ENCODE measurements at regions not wholly inside any gene's neighbourhood (a gene's known extent, or its start where the extent isn't known, plus 50 kb on each side); places are given as distances from the start of the nearest gene placed in this dataset.

DNA sequence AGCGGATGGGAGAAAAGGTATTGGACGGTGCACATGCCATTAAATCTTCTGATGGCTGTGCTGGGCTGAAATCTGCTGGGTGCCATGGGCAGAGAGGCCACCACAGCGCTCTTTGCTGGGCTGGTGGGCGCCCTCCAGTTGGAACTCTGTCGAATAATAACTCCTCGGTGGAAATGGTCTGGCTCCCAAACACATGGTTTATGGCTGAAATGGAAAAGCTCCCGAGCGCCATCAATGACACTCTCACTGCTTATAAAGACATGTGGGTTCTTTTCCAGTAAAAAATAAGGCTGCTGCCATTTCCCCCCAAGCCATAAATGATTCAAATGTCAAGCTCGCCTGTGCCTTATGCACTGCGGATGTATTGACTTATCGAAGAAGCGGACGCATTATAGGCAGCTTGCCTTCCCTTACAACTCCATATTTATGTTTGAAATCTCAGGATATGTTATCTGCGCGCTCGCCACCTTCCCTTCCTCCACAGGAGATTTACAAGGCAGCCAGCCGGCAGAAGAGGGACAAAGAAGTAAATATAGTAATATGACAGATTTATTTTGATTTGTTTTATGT is 239.0 kb upstream of the MKI67 start:
- TF ChIP-seq, protein P1, sequence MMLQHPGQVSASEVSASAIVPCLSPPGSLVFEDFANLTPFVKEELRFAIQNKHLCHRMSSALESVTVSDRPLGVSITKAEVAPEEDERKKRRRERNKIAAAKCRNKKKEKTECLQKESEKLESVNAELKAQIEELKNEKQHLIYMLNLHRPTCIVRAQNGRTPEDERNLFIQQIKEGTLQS (IDR thresholded peaks at IDR 0.05) = no peak
- TF ChIP-seq SP1 (IDR thresholded peaks at IDR 0.05) = no peak
- TF ChIP-seq, protein P2, sequence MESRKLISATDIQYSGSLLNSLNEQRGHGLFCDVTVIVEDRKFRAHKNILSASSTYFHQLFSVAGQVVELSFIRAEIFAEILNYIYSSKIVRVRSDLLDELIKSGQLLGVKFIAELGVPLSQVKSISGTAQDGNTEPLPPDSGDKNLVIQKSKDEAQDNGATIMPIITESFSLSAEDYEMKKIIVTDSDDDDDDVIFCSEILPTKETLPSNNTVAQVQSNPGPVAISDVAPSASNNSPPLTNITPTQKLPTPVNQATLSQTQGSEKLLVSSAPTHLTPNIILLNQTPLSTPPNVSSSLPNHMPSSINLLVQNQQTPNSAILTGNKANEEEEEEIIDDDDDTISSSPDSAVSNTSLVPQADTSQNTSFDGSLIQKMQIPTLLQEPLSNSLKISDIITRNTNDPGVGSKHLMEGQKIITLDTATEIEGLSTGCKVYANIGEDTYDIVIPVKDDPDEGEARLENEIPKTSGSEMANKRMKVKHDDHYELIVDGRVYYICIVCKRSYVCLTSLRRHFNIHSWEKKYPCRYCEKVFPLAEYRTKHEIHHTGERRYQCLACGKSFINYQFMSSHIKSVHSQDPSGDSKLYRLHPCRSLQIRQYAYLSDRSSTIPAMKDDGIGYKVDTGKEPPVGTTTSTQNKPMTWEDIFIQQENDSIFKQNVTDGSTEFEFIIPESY (IDR thresholded peaks at IDR 0.05) = no peak
- peak; percentile 3 for DNase-seq (ENCODE audit: low spot score)
- Histone ChIP-seq H3K9ac (ENCODE audit: low read depth in 1 of 2, low read length in 2 of 2) (no peak overlapping the region), H3K4me1 (ENCODE audit: control insufficient read depth in 4 of 4, insufficient read depth in 4 of 4, low read length in 3 of 4) (no peaks in the 10 kb centered on the region), H3K36me3 (ENCODE audit: control insufficient read depth in 4 of 4, insufficient read depth in 3 of 4, low read depth in 1 of 4, low read length in 3 of 4) (no peaks in the 10 kb centered on the region), H3K27me3 (ENCODE audit: control insufficient read depth in 4 of 4, insufficient read depth in 4 of 4, low read length in 3 of 4) (no peaks in the 10 kb centered on the region), H3K4me3 (ENCODE audit: low read depth in 1 of 3, low read length in 3 of 3) (no peak overlapping the region), H3K27ac (ENCODE audit: low read depth in 1 of 2, low read length in 2 of 2) (no peak overlapping the region), H3K9me3 (ENCODE audit: control insufficient read depth in 4 of 4, low read length in 3 of 4) (no peaks in the 10 kb centered on the region)
- 88% methylated on average over 17 of the region's 17 CpGs for WGBS

- WGBS = 49% methylated on average over 3 of the region's 3 CpGs
- TF ChIP-seq GABPA (IDR thresholded peaks at IDR 0.05 in 1 of 2, conservative IDR thresholded peaks at IDR 0.05 in 1 of 2) = no peak
- peak in 1 of 2 donors; percentile 47 for TF ChIP-seq RXRA (IDR thresholded peaks at IDR 0.05)
- TF ChIP-seq HNF4A (conservative IDR thresholded peaks at IDR 0.05) = peak in 1 of 2 donors; percentile 63
- no peak for TF ChIP-seq RAD21 (IDR thresholded peaks at IDR 0.05)
- TF ChIP-seq, protein P1 (IDR thresholded peaks at IDR 0.05) = no peak
Measured at GRCh38 chr10:128367807-128368206, 241.6 kb upstream of the MKI67 start.

DNA sequence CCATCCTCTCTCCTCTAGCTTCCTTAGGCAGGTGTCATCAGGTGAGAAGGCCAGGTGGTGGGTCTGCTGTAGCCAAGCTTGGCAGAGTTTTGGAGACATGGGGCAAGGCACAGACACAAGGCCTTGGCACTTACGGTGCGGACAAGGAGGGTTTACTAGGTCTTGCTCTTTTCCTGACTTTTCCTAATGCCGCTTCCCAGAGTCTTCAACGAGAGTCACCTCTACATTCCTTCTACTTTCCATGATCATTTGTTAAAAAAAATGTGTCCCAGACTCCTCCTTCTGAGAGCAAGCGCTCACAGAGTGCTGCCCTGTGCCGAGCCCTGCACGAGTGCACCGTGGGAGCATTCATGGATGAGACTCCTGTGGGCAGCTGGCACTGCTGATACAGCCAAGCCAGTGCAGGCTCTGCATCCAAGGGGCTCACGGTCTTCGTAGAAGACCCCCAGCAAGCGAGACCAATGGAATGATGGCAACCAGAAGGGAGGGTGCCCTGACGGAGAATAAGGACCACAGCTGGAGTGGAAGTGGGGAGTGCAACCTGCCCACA is 243.0 kb upstream of the MKI67 start:
- H3K27me3 ChIP-seq (ENCODE audit: control insufficient read depth in 4 of 4, insufficient read depth in 4 of 4, low read length in 3 of 4) = no peaks in the 10 kb centered on the region
- no peaks in the 10 kb centered on the region for H3K9me3 ChIP-seq (ENCODE audit: control insufficient read depth in 4 of 4, low read length in 3 of 4)
- H3K9ac ChIP-seq (ENCODE audit: low read depth in 1 of 2, low read length in 2 of 2) = no peak overlapping the region
- no peak overlapping the region for H3K27ac ChIP-seq (ENCODE audit: low read depth in 1 of 2, low read length in 2 of 2)
- H3K4me3 ChIP-seq (ENCODE audit: low read depth in 1 of 3, low read length in 3 of 3) = no peak overlapping the region
- 94% methylated on average over 12 of the region's 12 CpGs for WGBS
- H3K36me3 ChIP-seq (ENCODE audit: control insufficient read depth in 4 of 4, insufficient read depth in 3 of 4, low read depth in 1 of 4, low read length in 3 of 4) = no peaks in the 10 kb centered on the region
- H3K4me1 ChIP-seq (ENCODE audit: control insufficient read depth in 4 of 4, insufficient read depth in 4 of 4, low read length in 3 of 4) = no peaks in the 10 kb centered on the region
- TF ChIP-seq HNF4G (IDR thresholded peaks at IDR 0.05) = no peak
- no peak for TF ChIP-seq GABPA (IDR thresholded peaks at IDR 0.05 in 1 of 2, conservative IDR thresholded peaks at IDR 0.05 in 1 of 2)
- no peak for TF ChIP-seq REST (IDR thresholded peaks at IDR 0.05)
- TF ChIP-seq CTCF (IDR thresholded peaks at IDR 0.05; ENCODE audit: low read depth, low read length, missing input control) = no peak
- TF ChIP-seq FOXA1 (IDR thresholded peaks at IDR 0.05) = no peak
- TF ChIP-seq NR2F2 (IDR thresholded peaks at IDR 0.05) = no peak
- no peak for TF ChIP-seq TAF1 (conservative IDR thresholded peaks at IDR 0.05)
- TF ChIP-seq YY1 (IDR thresholded peaks at IDR 0.05) = no peak
- no peak for TF ChIP-seq HNF4A (conservative IDR thresholded peaks at IDR 0.05)
- TF ChIP-seq, protein P2 (IDR thresholded peaks at IDR 0.05) = no peak
- TF ChIP-seq FOXA2 (IDR thresholded peaks at IDR 0.05) = no peak
- TF ChIP-seq RXRA (IDR thresholded peaks at IDR 0.05) = no peak
- no peak for TF ChIP-seq SP1 (IDR thresholded peaks at IDR 0.05)
- DNase-seq (ENCODE audit: low spot score) = peak; percentile 10

More at GRCh38 chr10:128367807-128368206, 241.6 kb upstream of the MKI67 start:
- Histone ChIP-seq H3K9ac (ENCODE audit: low read depth in 1 of 2, low read length in 2 of 2) (no peak overlapping the region), H3K36me3 (ENCODE audit: control insufficient read depth in 4 of 4, insufficient read depth in 3 of 4, low read depth in 1 of 4, low read length in 3 of 4) (no peaks in the 10 kb centered on the region), H3K27me3 (ENCODE audit: control insufficient read depth in 4 of 4, insufficient read depth in 4 of 4, low read length in 3 of 4) (no peaks in the 10 kb centered on the region), H3K9me3 (ENCODE audit: control insufficient read depth in 4 of 4, low read length in 3 of 4) (no peaks in the 10 kb centered on the region), H3K4me1 (ENCODE audit: control insufficient read depth in 4 of 4, insufficient read depth in 4 of 4, low read length in 3 of 4) (no peaks in the 10 kb centered on the region), H3K27ac (ENCODE audit: low read depth in 1 of 2, low read length in 2 of 2) (no peak overlapping the region), H3K4me3 (ENCODE audit: low read depth in 1 of 3, low read length in 3 of 3) (no peak overlapping the region)
- no peak for DNase-seq (ENCODE audit: low spot score)

Data from liver (tissue), 8 donors.